HG02885 (cell line): ENCODE measurements at regions not wholly inside any gene's neighbourhood (a gene's known extent, or its start where the extent isn't known, plus 50 kb on each side); places are given as distances from the start of the nearest gene placed in this dataset.

Experiments used
- ATAC-seq: cut with Tn5 transposase; IDR thresholded peaks from one replicate; pipeline ENCODE4 v1.9.1; 2021; ENCODE audit warnings: mild to moderate bottlenecking; ENCODE audit not compliant: unreplicated experiment, poor library complexity

- no peak for ATAC-seq
These were observed 175.7 kb upstream of the SLC25A13 start for GRCh38 chr7:96497567-96497966.

GRCh38 chr7:96495751-96496216, 173.9 kb upstream of the SLC25A13 start:
- ATAC-seq, result peak; percentile 86

GRCh38 chr7:96486681-96487080, 164.8 kb upstream of the SLC25A13 start:
- no peak for ATAC-seq

- no peak for ATAC-seq
These were observed 162.9 kb upstream of the SLC25A13 start for GRCh38 chr7:96484845-96485244.

DNA sequence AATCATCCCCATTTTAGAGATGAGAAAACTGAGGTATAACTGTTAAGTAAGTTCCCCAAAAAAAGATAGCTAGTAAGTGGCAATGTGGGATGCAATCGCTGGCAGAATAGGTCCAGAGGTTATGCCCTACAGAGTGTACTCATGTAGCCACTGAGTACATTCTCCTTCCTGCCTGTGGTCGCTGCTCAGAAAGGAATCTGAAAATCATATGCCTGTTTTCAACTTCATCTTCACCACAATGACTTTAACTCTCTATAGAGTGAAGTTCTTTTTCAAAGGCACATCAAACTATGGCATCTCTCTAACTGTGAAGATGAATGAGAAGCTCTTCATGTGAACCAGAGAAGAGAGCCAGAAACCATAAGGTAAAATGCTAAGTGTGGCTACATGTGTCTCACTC, 162.2 kb upstream of the SLC25A13 start:
- ATAC-seq, result no peak

GRCh38 chr7:96481796-96482195, 159.9 kb upstream of the SLC25A13 start:
- ATAC-seq, result no peak

DNA sequence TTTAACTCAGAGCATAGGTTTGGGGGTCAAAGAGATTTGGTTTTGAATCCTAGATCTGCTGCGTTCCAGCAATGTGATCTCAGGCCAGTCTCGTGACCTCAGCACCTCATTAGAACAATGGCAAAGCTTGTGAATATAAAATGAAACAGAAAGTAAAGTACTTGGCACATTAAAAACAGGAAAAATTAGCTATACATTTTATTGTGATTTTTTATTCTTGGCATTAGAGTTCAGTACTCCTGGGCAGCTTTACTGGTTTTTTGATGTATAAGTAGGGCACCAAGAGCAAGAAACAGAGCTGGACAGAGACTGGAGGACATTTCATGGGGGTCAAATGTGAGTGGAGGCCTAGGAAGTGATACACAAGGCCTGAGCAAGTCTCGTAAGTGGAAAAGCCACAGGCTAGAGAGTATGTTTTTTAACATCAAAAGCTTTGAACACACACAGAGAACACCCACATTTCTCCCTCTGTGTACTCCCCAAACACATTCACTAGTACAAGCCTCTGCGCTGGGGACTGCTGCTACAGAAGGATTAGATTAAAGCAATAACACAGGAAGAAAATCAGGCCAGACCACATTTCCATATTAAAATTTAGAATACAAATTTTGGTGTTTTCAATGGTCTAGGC, 157.2 kb upstream of the SLC25A13 start:
- no peak for ATAC-seq

DNA sequence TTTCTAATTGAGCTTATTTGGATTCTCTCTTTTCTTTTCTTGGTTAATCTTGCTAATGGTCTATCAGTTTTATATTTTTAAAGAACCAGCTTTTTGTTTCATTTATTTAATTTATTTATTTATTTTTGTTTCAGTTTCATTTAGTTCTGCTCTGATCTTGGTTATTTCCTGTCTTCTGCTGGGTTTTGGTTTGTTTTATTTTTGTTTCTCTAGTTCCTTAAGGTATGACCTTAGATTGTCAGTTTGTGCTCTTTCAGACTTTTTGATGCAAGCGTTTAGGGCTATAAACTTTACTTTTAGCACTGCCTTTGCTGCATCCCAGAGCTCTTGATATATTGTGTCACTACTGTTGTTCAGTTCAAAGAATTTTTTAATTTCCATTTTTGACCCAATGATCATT, 149.7 kb upstream of the SLC25A13 start:
- ATAC-seq, result no peak

GRCh38 chr7:96452146-96452545, 130.2 kb upstream of the SLC25A13 start:
- no peak for ATAC-seq

DNA sequence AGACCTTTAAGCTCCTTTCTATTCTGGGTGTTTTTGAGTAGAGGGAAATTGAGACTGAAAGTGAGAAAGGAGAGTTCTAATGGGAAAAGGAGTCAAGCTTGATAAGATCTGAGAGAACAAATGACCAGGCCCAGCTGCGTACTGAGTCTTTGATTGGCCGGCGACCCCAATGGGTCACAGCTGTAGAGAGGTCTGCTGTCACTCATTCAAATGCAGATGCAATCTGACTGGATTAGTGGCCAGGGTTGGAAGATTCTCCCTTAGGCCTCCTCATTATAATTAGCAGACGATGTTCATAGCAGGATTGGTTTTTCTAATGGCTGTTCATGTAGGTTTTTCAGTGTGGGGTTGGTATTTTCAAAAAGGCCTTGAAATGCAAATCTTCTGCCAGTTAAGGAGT, 127.2 kb upstream of the SLC25A13 start:
- no peak for ATAC-seq

GRCh38 chr7:96447109-96447645, 125.3 kb upstream of the SLC25A13 start:
- ATAC-seq, result no peak

DNA sequence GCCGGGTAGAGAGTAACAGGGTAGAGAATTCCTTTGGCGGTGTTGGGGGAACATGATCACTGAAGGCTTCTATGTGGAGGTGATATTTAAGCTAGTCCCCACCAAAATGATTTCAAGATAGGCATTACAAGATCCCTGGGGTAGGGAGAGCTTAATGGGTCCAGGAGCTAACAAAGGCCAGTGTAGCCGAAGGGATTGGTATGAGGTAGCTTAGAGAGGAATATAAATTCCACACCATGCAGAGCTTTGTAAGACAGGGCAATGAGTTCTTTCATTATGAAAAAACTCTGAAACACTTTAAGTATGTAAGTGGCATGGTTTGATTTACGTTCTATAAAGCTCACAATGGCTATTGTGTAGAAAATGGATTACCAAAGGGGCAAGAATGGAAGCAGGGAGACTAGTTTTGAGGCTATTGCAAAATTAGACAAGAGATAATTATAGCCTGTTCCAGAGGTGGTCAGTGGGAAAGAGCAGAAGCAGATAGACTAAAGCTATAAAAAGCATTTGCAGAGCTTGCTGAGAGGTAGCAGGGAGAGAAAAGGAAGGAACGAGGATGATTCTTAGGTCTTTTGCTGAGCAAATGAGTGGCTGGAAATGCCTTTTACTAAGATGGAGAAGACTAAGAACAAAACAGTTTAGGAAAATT, 119.7 kb upstream of the SLC25A13 start:
- no peak for ATAC-seq

- ATAC-seq, result no peak
These were observed 118.4 kb upstream of the SLC25A13 start for GRCh38 chr7:96440328-96440727.

DNA sequence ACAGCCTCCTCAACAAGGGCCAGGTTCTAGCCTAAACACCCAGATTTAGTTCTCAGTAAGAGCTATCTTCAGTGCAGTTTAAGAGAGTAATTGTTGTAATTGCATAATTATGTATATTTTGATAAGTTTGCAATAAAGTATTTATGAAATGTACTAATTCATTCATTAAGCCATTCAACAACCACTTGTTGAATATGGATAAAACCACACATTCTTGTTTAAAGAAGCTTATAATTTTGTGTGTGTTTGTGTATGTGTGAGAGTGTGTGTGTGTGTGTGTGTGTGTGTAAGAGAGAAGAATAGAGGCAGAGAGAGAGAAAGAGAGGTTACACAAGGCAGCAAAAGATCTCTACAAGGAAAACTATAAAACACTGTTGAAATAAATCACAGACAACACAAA, 115.0 kb upstream of the SLC25A13 start:
- no peak for ATAC-seq

DNA sequence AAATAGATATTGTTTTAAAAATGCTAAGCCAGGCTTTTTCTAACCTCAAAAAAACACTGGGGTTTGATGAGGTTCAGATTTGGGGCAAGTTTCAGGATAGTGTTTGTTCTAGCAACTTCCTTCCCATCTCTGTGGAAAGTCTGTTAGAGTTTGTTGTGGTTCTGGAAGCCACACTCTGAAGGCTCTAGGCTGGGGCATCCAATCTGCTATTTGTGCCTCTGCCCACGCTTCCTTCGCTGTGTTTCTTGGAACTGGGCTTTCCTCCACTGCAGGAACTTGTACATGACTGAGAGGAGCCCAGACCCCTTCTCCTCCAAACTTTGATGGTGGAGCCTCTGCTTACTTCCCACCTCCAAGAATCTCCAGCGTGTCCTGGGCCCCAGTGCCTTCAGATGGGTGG, 108.5 kb upstream of the SLC25A13 start:
- ATAC-seq, result no peak

- ATAC-seq, result no peak
These were observed 105.2 kb upstream of the SLC25A13 start for GRCh38 chr7:96427143-96427542.

GRCh38 chr7:96426685-96427084, 104.8 kb upstream of the SLC25A13 start:
- no peak for ATAC-seq

DNA sequence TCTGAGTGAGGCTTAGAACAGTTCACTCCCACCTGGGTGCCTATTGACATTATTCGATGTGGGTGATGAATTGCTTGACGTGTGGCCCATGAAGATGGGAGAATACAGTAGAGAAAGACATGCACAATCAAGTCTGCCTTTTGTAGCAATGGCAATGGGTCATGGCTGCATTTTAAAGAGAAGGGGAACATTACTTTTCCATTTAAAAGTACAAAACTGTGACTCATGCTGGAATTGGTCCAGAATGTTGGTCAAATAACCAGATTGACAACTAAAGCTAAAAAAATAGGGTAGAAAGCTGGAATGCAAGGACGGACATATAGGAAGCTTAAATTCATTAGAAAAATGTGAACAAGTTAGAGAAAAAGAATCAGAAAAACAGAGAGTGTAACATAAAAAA, 104.1 kb upstream of the SLC25A13 start:
- no peak for ATAC-seq

DNA sequence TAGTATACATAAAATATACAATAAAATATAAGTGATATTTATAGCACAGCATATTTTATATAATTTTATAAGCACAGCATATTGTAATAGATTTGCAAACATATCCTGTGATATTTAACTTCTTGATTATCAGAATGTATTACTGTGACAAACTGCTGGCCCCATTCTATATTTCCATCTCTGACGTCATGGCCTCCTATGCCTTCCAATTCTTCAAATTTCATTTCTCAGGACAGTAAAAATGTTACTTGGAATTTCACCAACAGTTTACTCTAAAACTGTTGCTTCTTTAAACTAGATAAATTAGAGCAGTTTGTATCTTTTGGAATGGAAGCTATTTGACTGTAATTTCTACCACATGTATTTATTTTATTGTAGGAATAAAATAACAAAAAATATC, 102.5 kb upstream of the SLC25A13 start:
- ATAC-seq, result no peak

DNA sequence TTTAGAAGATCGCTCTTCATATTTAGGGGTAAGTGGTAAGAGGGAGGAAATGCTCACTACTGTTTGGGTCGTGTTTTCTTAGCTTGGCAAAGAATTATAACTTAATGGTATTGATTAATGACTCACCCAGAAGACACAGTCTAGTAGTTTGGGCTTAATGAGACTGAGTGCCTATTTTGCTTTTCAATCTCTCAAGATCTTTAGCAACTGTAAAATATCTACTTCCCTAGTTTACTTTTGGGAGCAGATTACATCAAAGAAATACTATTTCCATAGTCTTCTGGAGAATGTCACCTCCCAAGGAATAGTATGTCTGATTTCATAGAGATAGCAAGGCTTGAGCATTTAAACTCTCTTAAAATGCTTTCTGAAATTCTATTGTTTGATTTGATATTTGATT, 100.5 kb upstream of the SLC25A13 start:
- ATAC-seq, result no peak

GRCh38 chr7:96418581-96418980, 96.7 kb upstream of the SLC25A13 start:
- no peak for ATAC-seq

GRCh38 chr7:96417784-96418183, 95.9 kb upstream of the SLC25A13 start:
- ATAC-seq, result no peak
